ENCODE measurements at regions not wholly inside any gene's neighbourhood (a gene's known extent, or its start where the extent isn't known, plus 50 kb on each side); places are given as distances from the start of the nearest gene placed in this dataset.

DNA sequence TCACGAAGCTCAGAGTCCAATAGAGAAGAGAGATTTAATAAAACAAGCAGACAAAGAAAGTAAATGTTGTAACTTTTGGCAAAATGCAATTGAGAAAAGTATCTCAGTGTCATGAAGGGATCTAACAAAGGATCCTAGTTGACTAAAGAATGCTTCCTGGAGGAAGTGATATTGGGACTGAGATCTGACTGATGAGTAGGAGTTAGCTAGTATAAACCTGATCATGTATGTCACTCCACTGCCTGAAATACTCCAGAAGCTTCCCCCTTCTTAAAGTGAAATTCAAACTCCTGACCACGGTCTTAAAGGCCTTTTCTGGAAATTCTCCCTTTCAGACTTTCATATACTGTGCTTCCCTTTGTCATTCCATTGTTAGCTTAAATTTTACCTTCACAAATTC, 1102.4 kb upstream of the ZEB2 start:
- TF ChIP-seq CTCF (IDR thresholded peaks at IDR 0.05; ENCODE audit: insufficient read depth, low read length, severe bottlenecking): no peak

DNA sequence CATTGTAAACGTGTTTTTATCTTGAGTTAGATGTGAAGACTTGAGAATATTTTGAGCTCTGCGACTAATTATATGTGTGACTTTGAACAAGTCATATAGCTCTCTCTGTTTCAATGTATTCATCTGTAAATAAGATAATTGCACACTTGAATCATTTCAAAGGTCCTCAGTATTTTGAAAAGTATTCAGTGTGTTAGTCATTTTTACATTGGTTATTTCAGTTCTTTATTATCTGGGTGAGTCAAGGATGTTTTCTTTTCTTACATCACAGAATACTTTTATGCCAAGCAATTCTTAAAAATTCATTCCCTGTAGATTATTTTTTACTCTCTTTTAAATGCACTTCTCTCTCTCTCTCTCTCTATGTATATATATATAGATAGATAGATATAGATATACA, 1098.0 kb upstream of the ZEB2 start:
- no peak for FAIRE-seq
- H3K27me3 ChIP-seq (ENCODE audit: control insufficient read depth, insufficient read depth, low read length): no peaks in the 10 kb centered on the region
- H3K4me3 ChIP-seq (ENCODE audit: low read depth, low read length): no peak overlapping the region
- H3K36me3 ChIP-seq (ENCODE audit: control insufficient read depth, insufficient read depth, low read length): no peaks in the 10 kb centered on the region
- peak; percentile 79 for DNase-seq (ENCODE audit: low read depth)
- TF ChIP-seq CTCF (IDR thresholded peaks at IDR 0.05; ENCODE audit: insufficient read depth, low read length, severe bottlenecking): no peak

More for the DNA sequence above, 1102.4 kb upstream of the ZEB2 start:
- H3K4me3 ChIP-seq (ENCODE audit: low read depth, low read length): no peak overlapping the region
- H3K27me3 ChIP-seq (ENCODE audit: control insufficient read depth, insufficient read depth, low read length): no peaks in the 10 kb centered on the region
- FAIRE-seq: no peak
- DNase-seq (ENCODE audit: low read depth): no peak
- no peaks in the 10 kb centered on the region for H3K36me3 ChIP-seq (ENCODE audit: control insufficient read depth, insufficient read depth, low read length)

- FAIRE-seq (no peak), DNase-seq (ENCODE audit: low read depth) (no peak)
- Histone ChIP-seq H3K36me3 (ENCODE audit: control insufficient read depth, insufficient read depth, low read length) (no peaks in the 10 kb centered on the region), H3K4me3 (ENCODE audit: low read depth, low read length) (no peak overlapping the region), H3K27me3 (ENCODE audit: control insufficient read depth, insufficient read depth, low read length) (no peaks in the 10 kb centered on the region)
- no peak for TF ChIP-seq CTCF (IDR thresholded peaks at IDR 0.05; ENCODE audit: insufficient read depth, low read length, severe bottlenecking)
These were observed 1097.5 kb upstream of the ZEB2 start for GRCh38 chr2:145617420-145617819.

GRCh38 chr2:145615626-145616025, 1095.7 kb upstream of the ZEB2 start:
- H3K27me3 ChIP-seq (ENCODE audit: control insufficient read depth, insufficient read depth, low read length): no peaks in the 10 kb centered on the region
- no peak for TF ChIP-seq CTCF (IDR thresholded peaks at IDR 0.05; ENCODE audit: insufficient read depth, low read length, severe bottlenecking)
- FAIRE-seq: no peak
- no peaks in the 10 kb centered on the region for H3K36me3 ChIP-seq (ENCODE audit: control insufficient read depth, insufficient read depth, low read length)
- DNase-seq (ENCODE audit: low read depth): no peak
- H3K4me3 ChIP-seq (ENCODE audit: low read depth, low read length): no peak overlapping the region

GRCh38 chr2:145609951-145610350, 1090.0 kb upstream of the ZEB2 start:
- FAIRE-seq (no peak), DNase-seq (ENCODE audit: low read depth) (no peak)
- TF ChIP-seq CTCF (IDR thresholded peaks at IDR 0.05; ENCODE audit: insufficient read depth, low read length, severe bottlenecking): no peak
- H3K36me3 ChIP-seq (ENCODE audit: control insufficient read depth, insufficient read depth, low read length): no peaks in the 10 kb centered on the region
- H3K4me3 ChIP-seq (ENCODE audit: low read depth, low read length): no peak overlapping the region
- no peaks in the 10 kb centered on the region for H3K27me3 ChIP-seq (ENCODE audit: control insufficient read depth, insufficient read depth, low read length)

GRCh38 chr2:145601361-145601925, 1081.5 kb upstream of the ZEB2 start:
- no peak for TF ChIP-seq CTCF (IDR thresholded peaks at IDR 0.05; ENCODE audit: insufficient read depth, low read length, severe bottlenecking)
- H3K4me3 ChIP-seq (ENCODE audit: low read depth, low read length): no peak overlapping the region
- peak; percentile 30 for DNase-seq (ENCODE audit: low read depth)
- FAIRE-seq: no peak
- H3K36me3 ChIP-seq (ENCODE audit: control insufficient read depth, insufficient read depth, low read length): no peaks in the 10 kb centered on the region
- no peaks in the 10 kb centered on the region for H3K27me3 ChIP-seq (ENCODE audit: control insufficient read depth, insufficient read depth, low read length)

Data from bronchial epithelial cell (primary cell).